NT2/D1 (cell line): ENCODE measurements at regions not wholly inside any gene's neighbourhood (a gene's known extent, or its start where the extent isn't known, plus 50 kb on each side); places are given as distances from the start of the nearest gene placed in this dataset.

Experiments used
- SUZ12 ChIP-seq: IDR thresholded peaks from 2 replicates; pipeline ENCODE4 v1.6.1; 2011; ENCODE audit not compliant: insufficient read length, insufficient read depth; ENCODE audit errors: extremely low read depth
- YY1 ChIP-seq: IDR thresholded peaks from 2 replicates; pipeline ENCODE4 v1.6.1; 2011; ENCODE audit not compliant: insufficient read length, insufficient read depth
- ZNF274 ChIP-seq: IDR thresholded peaks from 2 replicates; pipeline ENCODE4 v1.6.1; 2011; ENCODE audit warnings: mild to moderate bottlenecking, low read depth, low read length

- TF ChIP-seq YY1 = no peak
- no peak for TF ChIP-seq SUZ12
- TF ChIP-seq ZNF274 = no peak
These were observed 222.3 kb downstream of the CPE start for GRCh38 chr4:165600959-165601683.
